HEK293 (cell line): ENCODE measurements at regions not wholly inside any gene's neighbourhood (a gene's known extent, or its start where the extent isn't known, plus 50 kb on each side); places are given as distances from the start of the nearest gene placed in this dataset.

ENCODE experiments used
- CTCF ChIA-PET: fragments of 350-600 bp; formaldehyde crosslinking; extraction: SDS; loops from one replicate; lab custom pipeline; 2021; ENCODE audit warnings: antibody characterized with exemption; lab: Yijun Ruan, JAX
- POLR2A ChIA-PET: fragments of 300-600 bp; formaldehyde crosslinking; extraction: SDS; loops from one replicate; lab custom pipeline; 2020; ENCODE audit warnings: antibody characterized with exemption, inconsistent platforms; lab: Yijun Ruan, JAX
- H3K27ac ChIP-seq: fragments of 200-500 bp; sonication (Bioruptor generic); 2 replicates; pipeline ENCODE4 v1.5.1; 2014; ENCODE audit warnings: low read depth, low read length, control low read depth, inconsistent platforms; ENCODE audit errors: extremely low read depth
- H3K36me3 ChIP-seq, 2 experiments: fragments of 200-500 bp in 1 of 2; sonication (Bioruptor generic) in 1 of 2; 1 replicate in 1 of 2; 2 replicates in 1 of 2; pipeline ENCODE4 v1.5.1; 2014 to 2017; ENCODE audit warnings: inconsistent platforms in 2 of 2, low read length in 2 of 2; ENCODE audit not compliant: control insufficient read depth in 2 of 2, insufficient read depth in 1 of 2
- H3K4me1 ChIP-seq: fragments of 200-500 bp; sonication (Bioruptor generic); 2 replicates; pipeline ENCODE4 v1.5.1; 2014; ENCODE audit warnings: mild to moderate bottlenecking, low read length, inconsistent platforms; ENCODE audit not compliant: control insufficient read depth, insufficient read depth
- H3K4me3 ChIP-seq: 2 replicates; pipeline ENCODE4 v1.5.1; 2011; ENCODE audit warnings: low read depth, mild to moderate bottlenecking, control low read depth, low read length, moderate library complexity
- H3K9me3 ChIP-seq: fragments of 200-500 bp; sonication (Bioruptor generic); 2 replicates; pipeline ENCODE4 v1.5.1; 2014; ENCODE audit warnings: low read depth, low read length, inconsistent platforms; ENCODE audit not compliant: control insufficient read depth, insufficient read depth
- OSR2 ChIP-seq: fragments of 450-650 bp; formaldehyde crosslinking; IDR thresholded peaks from 2 replicates; pipeline ENCODE4 v1.5.1; 2016; ENCODE audit warnings: missing biosample characterization, missing genetic modification characterization
- PRDM1 ChIP-seq: fragments of 450-650 bp; formaldehyde crosslinking; IDR thresholded peaks from 2 replicates; pipeline ENCODE4; 2016; ENCODE audit warnings: missing biosample characterization, missing genetic modification characterization
- REPIN1 ChIP-seq: fragments of 450-650 bp; formaldehyde crosslinking; IDR thresholded peaks from 2 replicates; pipeline ENCODE4 v1.5.1; 2017; ENCODE audit warnings: missing biosample characterization, missing genetic modification characterization, low read depth
- REST ChIP-seq: fragments of 450-650 bp; formaldehyde crosslinking; IDR thresholded peaks from 2 replicates; pipeline ENCODE4 v1.5.1; 2016; ENCODE audit warnings: missing biosample characterization, missing genetic modification characterization
- SP3 ChIP-seq: fragments of 450-650 bp; formaldehyde crosslinking; IDR thresholded peaks from 2 replicates; pipeline ENCODE4 v1.5.1; 2016; ENCODE audit warnings: missing biosample characterization, missing genetic modification characterization
- SP7 ChIP-seq: fragments of 450-650 bp; formaldehyde crosslinking; IDR thresholded peaks from 2 replicates; pipeline ENCODE4 v1.5.1; 2016; ENCODE audit warnings: missing biosample characterization, missing genetic modification characterization
- ZBTB48 ChIP-seq: fragments of 450-650 bp; formaldehyde crosslinking; IDR thresholded peaks from 2 replicates; pipeline ENCODE4 v1.5.1; 2016; ENCODE audit warnings: missing biosample characterization, missing genetic modification characterization
- ZFP41 ChIP-seq: fragments of 450-650 bp; formaldehyde crosslinking; IDR thresholded peaks from 2 replicates; pipeline ENCODE4 v1.5.1; 2016; ENCODE audit warnings: missing biosample characterization, missing genetic modification characterization, borderline replicate concordance
- ZNF10 ChIP-seq: fragments of 450-650 bp; formaldehyde crosslinking; IDR thresholded peaks from 2 replicates; pipeline ENCODE4 v1.5.1; 2017; ENCODE audit warnings: missing biosample characterization, missing genetic modification characterization
- ZNF184 ChIP-seq: fragments of 450-650 bp; IDR thresholded peaks from 2 replicates; pipeline ENCODE4 v1.5.1; 2018; ENCODE audit warnings: missing biosample characterization, mild to moderate bottlenecking, missing genetic modification characterization
- ZNF2 ChIP-seq: fragments of 450-650 bp; formaldehyde crosslinking; IDR thresholded peaks from 2 replicates; pipeline ENCODE4 v1.5.1; 2016; ENCODE audit warnings: missing biosample characterization, missing genetic modification characterization
- ZNF214 ChIP-seq: fragments of 450-650 bp; formaldehyde crosslinking; IDR thresholded peaks from 2 replicates; pipeline ENCODE4 v1.5.1; 2017; ENCODE audit warnings: missing biosample characterization, mild to moderate bottlenecking, missing genetic modification characterization, borderline replicate concordance
- ZNF248 ChIP-seq: fragments of 450-650 bp; formaldehyde crosslinking; IDR thresholded peaks from 2 replicates; pipeline ENCODE4 v1.5.1; 2017; ENCODE audit warnings: missing biosample characterization, missing genetic modification characterization
- ZNF433 ChIP-seq: fragments of 450-650 bp; formaldehyde crosslinking; IDR thresholded peaks from 2 replicates; pipeline ENCODE4 v1.5.1; 2016; ENCODE audit warnings: missing biosample characterization, missing genetic modification characterization, low read depth
- ZNF529 ChIP-seq: fragments of 450-650 bp; formaldehyde crosslinking; IDR thresholded peaks from 2 replicates; pipeline ENCODE4 v1.5.1; 2017; ENCODE audit warnings: missing genetic modification characterization, missing biosample characterization; ENCODE audit not compliant: insufficient replicate concordance
- ZNF530 ChIP-seq: fragments of 450-650 bp; formaldehyde crosslinking; IDR thresholded peaks from 2 replicates; pipeline ENCODE4 v1.5.1; 2016; ENCODE audit warnings: low read depth, missing biosample characterization, missing genetic modification characterization
- ZNF585B ChIP-seq: fragments of 450-650 bp; formaldehyde crosslinking; IDR thresholded peaks from 2 replicates; pipeline ENCODE4 v1.5.1; 2016; ENCODE audit warnings: missing biosample characterization, missing genetic modification characterization
- ZNF600 ChIP-seq: fragments of 450-650 bp; formaldehyde crosslinking; IDR thresholded peaks from 2 replicates; pipeline ENCODE4 v1.5.1; 2016; ENCODE audit warnings: missing biosample characterization, missing genetic modification characterization
- ZNF621 ChIP-seq: fragments of 450-650 bp; formaldehyde crosslinking; IDR thresholded peaks from 2 replicates; pipeline ENCODE4 v1.5.1; 2017; ENCODE audit warnings: missing biosample characterization, missing genetic modification characterization
- ZNF677 ChIP-seq: fragments of 450-650 bp; IDR thresholded peaks from 2 replicates; pipeline ENCODE4 v1.5.0; 2018; ENCODE audit warnings: missing biosample characterization, mild to moderate bottlenecking, missing genetic modification characterization, moderate library complexity
- ZNF692 ChIP-seq: fragments of 450-650 bp; formaldehyde crosslinking; IDR thresholded peaks from 2 replicates; pipeline ENCODE4 v1.5.1; 2016; ENCODE audit warnings: missing biosample characterization, missing genetic modification characterization
- ZNF747 ChIP-seq: fragments of 450-650 bp; formaldehyde crosslinking; IDR thresholded peaks from 2 replicates; pipeline ENCODE4 v1.5.1; 2016; ENCODE audit warnings: missing biosample characterization, missing genetic modification characterization
- ZNF785 ChIP-seq: fragments of 450-650 bp; formaldehyde crosslinking; IDR thresholded peaks from 2 replicates; pipeline ENCODE4 v1.5.1; 2016; ENCODE audit warnings: missing biosample characterization, missing genetic modification characterization
- TF ChIP-seq, protein P1 (sequence below): IDR thresholded peaks from 2 replicates; pipeline ENCODE4 v1.6.1; 2011; ENCODE audit warnings: mild to moderate bottlenecking, low read depth, low read length, borderline replicate concordance

DNA sequence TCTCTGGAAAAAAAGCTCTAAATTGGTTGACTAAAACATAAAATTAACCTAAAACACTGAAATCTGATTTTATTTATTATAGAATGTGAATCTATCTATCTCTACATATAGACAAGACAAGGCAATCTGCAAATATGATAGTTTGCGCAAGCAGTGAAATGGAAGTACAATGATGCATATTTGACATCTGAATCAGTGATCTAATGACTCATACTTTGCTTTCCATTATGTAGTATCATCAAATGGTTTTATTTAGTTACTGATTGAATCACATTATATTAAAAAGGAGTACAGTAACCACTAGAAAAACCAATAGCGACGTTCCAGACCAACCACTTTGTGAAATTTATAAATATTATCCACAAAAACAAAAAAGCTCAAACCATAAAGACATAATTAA lies 1969.3 kb downstream of the PCDH7 start:
- POLR2A ChIA-PET = no interaction called here
- Histone ChIP-seq H3K4me1 (no peaks in the 10 kb centered on the region), H3K36me3 (no peaks in the 10 kb centered on the region), H3K4me3 (no peak overlapping the region), H3K9me3 (no peaks in the 10 kb centered on the region), H3K27ac (no peak overlapping the region)
- TF ChIP-seq ZNF433 (no peak), REST (tag by site-specific recombination) (no peak), ZNF785 (tag by site-specific recombination) (no peak), OSR2 (no peak), SP7 (tag by site-specific recombination) (no peak)
- CTCF ChIA-PET = no interaction called here

DNA sequence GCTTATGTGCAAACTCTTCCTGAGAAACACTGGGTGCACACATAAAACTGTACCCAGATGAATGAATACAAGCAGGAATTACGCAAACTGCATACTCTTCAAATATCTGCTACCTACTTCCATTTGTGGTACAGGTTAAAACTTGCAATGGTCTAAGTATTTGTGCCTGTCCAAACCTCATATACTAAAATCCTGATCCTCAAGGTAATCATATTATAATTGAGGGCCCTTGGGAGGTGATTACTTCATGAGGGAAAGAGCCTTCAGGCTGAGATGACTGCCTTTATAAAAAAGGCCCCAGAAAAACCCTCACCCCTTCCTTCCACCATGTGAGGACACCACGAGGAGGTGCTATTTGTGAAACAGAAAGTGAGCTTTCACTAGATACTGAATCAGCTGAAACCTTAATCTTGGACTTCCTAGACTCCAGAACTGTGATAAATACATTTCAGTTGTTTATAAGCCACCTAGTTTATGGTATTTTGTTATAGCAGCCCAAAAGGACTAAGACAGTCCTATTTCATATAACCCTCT lies 1977.2 kb downstream of the PCDH7 start:
- Histone ChIP-seq H3K4me3 (no peak overlapping the region), H3K36me3 (no peaks in the 10 kb centered on the region), H3K9me3 (no peaks in the 10 kb centered on the region), H3K4me1 (no peaks in the 10 kb centered on the region), H3K27ac (no peak overlapping the region)
- TF ChIP-seq ZNF184 = no peak
- TF ChIP-seq ZFP41 (tag by site-specific recombination) = no peak
- no peak for TF ChIP-seq ZNF529
- TF ChIP-seq ZNF433 = no peak
- TF ChIP-seq ZNF10 (tag by site-specific recombination) = no peak
- TF ChIP-seq ZNF2 (tag by site-specific recombination) = no peak
- TF ChIP-seq, protein P1, sequence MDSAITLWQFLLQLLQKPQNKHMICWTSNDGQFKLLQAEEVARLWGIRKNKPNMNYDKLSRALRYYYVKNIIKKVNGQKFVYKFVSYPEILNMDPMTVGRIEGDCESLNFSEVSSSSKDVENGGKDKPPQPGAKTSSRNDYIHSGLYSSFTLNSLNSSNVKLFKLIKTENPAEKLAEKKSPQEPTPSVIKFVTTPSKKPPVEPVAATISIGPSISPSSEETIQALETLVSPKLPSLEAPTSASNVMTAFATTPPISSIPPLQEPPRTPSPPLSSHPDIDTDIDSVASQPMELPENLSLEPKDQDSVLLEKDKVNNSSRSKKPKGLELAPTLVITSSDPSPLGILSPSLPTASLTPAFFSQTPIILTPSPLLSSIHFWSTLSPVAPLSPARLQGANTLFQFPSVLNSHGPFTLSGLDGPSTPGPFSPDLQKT = no peak
- no peak for TF ChIP-seq ZNF248 (tag by site-specific recombination)
- no peak for TF ChIP-seq ZNF530 (tag by site-specific recombination)
- TF ChIP-seq ZBTB48 (tag by site-specific recombination) = no peak
- POLR2A ChIA-PET = no interaction called here
- CTCF ChIA-PET = no interaction called here

DNA sequence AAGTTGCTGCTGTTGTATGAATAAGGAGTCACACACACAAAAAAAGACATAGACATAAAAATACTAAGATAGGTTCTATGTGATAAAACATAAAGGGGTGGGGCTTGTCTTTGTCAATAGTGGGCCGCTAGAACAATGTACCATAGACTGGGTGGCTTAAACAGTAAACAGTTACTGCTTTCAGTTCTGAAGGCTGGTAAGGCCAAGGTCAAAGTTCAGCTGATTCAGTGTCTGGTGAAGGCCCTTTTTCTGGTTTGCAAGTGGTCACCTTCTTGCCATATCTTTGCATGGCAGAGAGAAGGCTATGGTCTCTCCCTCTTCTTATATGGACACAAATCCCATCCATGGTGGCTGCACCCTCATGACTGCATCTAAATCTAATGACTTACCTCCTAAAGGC lies 1980.7 kb downstream of the PCDH7 start:
- CTCF ChIA-PET = interaction anchor here (0.5 kb wide), 1 partner anchor 412 kb away, joined by 3 read pairs; no protein-coding TSS in a partner anchor
- no peak for TF ChIP-seq ZNF677 (tag by site-specific recombination)
- TF ChIP-seq SP3 = no peak
- no peak for TF ChIP-seq ZNF692
- TF ChIP-seq ZNF585B = no peak
- no peak for TF ChIP-seq ZNF600 (tag by site-specific recombination)
- no peak for TF ChIP-seq ZNF747 (tag by site-specific recombination)
- no peak for TF ChIP-seq ZNF214 (tag by site-specific recombination)
- no peak for TF ChIP-seq ZNF529
- TF ChIP-seq PRDM1 (tag by site-specific recombination) = no peak
- no peak for TF ChIP-seq REPIN1 (tag by site-specific recombination)
- no peak for TF ChIP-seq ZNF621

More for the DNA sequence above, 1980.7 kb downstream of the PCDH7 start:
- H3K4me1 ChIP-seq = no peaks in the 10 kb centered on the region
- no peaks in the 10 kb centered on the region for H3K36me3 ChIP-seq
- H3K27ac ChIP-seq = no peak overlapping the region
- POLR2A ChIA-PET = no interaction called here
- H3K4me3 ChIP-seq = no peak overlapping the region
- no peaks in the 10 kb centered on the region for H3K9me3 ChIP-seq
